GM18868 (cell line): ENCODE measurements at regions not wholly inside any gene's neighbourhood (a gene's known extent, or its start where the extent isn't known, plus 50 kb on each side); places are given as distances from the start of the nearest gene placed in this dataset.

ENCODE experiments used
- ATAC-seq: cut with Tn5 transposase; IDR thresholded peaks from one replicate; pipeline ENCODE4 v1.9.1; 2021; ENCODE audit warnings: mild to moderate bottlenecking, moderate library complexity; ENCODE audit not compliant: unreplicated experiment

GRCh38 chr1:177586429-177586828, 383.4 kb downstream of the SEC16B start:
- no peak for ATAC-seq

GRCh38 chr1:177585302-177586220, 384.3 kb downstream of the SEC16B start:
- ATAC-seq = peak; percentile 82

- ATAC-seq = no peak
These were observed 396.0 kb downstream of the SEC16B start for GRCh38 chr1:177573901-177574300.

GRCh38 chr1:177571485-177572076, 398.3 kb downstream of the SEC16B start:
- no peak for ATAC-seq

DNA sequence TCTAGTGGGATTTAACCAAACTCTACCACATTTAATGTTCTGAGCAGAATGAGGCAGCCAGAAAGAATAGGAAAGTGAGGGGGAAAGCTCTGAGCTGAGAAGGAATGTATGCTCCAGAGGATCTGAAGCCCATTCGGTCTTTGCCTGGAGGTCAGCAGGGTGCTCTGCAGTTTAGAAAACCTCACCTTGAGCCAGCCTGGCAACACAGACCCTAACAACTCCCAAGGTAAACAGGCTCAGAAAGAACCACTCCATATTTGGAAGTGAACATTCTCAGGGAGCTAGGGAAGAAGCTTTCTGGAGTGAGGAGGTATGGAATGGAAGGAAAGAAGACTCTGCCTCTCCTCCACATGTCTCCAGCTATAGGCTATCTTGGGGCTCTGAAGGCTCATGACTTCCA, 398.8 kb downstream of the SEC16B start:
- ATAC-seq = no peak

- ATAC-seq = no peak
These were observed 398.7 kb downstream of the BRINP2 start for GRCh38 chr1:177569476-177569875.

- no peak for ATAC-seq
These were observed 397.9 kb downstream of the BRINP2 start for GRCh38 chr1:177568622-177569021.

- ATAC-seq = peak; percentile 58
These were observed 396.6 kb downstream of the BRINP2 start for GRCh38 chr1:177567393-177567792.

GRCh38 chr1:177566495-177566894, 395.7 kb downstream of the BRINP2 start:
- ATAC-seq = no peak

- ATAC-seq = peak; percentile 90
These were observed 390.7 kb downstream of the BRINP2 start for GRCh38 chr1:177561436-177561835.

DNA sequence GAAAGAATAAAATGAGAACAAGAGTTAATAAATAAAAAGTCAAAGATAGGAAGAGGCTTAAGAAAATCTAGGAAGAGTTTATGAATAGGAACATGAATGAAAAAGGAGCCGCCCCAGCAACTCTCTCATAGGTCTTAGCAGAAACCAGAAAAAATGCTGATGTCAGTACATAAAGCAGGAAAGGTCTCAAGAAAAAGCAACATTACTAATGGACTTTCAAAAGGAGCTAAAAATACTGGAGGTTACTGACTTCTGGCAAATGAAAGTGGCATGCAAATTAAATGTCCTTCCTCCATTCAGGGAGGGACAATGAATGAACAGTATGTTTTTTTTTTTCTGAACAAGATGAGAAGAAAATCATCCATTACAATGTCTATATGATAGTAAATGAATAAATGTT, 387.6 kb downstream of the BRINP2 start:
- no peak for ATAC-seq

- ATAC-seq = no peak
These were observed 385.4 kb downstream of the BRINP2 start for GRCh38 chr1:177556163-177556562.

DNA sequence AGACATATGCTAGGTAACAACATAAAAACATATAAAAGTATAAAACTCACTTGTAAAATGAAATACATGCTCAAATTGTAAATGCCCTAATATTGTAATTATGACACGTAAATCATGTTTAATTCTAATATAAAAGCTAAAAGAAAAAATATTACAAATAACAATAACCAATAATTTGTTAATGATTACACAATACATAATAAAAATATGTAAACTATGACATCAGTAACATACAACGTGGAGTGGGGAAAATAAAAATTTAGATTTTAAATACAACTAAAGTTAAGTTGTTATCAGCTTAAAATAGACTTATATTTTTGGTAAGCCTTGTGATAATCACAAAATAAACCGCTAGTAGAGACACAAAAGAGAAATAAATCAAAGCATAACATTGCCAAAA, 376.4 kb downstream of the BRINP2 start:
- no peak for ATAC-seq

DNA sequence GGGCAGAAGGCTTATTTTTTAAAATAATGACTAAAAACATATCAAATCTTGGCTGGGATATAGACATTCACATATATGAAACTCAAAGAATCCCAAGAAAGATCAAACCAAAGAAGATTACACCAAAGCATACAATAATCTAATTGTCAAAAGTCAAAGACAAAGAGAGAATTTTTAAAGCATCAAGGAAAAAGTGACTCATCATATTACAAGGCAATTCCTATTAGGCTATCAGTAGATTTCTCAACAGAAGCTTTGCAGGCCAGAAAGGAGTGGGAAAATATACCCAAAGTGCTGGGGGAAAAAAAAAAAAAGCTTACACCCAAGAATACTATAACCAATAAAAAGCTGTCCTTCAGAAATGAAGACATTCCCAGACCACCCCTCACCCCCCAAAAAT, 375.6 kb downstream of the BRINP2 start:
- no peak for ATAC-seq

DNA sequence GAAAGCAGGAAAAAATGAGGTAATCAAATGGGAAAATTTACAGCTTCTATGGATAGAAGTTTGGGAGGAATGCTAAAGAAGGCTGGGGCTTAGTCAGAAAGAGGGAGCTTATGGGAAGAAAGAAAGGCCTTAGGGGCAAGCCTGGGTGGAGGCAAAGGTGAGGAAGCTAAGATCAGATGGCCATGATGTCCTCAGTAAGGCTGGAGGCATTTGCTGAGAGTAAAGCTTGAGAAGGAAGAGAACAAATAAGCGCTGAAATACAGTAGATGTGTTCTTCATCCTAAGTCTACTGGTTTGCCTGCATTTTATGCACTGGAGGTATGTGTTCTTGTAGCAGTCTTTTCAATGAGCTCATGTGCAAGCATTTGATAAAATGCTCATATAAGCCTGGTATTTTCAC, 355.4 kb downstream of the BRINP2 start:
- ATAC-seq = no peak

DNA sequence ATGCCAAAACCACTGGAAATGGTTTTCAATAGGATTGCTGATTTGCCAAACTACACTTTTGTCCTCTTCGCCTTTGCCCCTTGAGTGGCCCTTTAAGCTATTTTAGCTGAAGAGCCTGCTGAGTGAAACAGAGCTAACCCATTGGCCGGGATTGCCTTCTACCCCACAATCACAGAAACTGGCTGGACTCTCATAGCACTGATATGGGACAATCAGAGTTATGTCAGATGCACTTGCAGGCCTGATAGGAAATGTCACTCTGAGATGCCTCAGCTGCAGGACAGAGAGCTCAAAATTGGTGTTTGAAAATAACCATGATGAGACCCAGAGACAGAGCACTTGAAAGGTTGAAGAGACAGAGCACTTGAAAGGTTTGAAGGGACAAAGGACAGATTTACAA, 354.4 kb downstream of the BRINP2 start:
- ATAC-seq = no peak

- ATAC-seq = no peak
These were observed 346.8 kb downstream of the BRINP2 start for GRCh38 chr1:177517546-177517945.

- ATAC-seq = no peak
These were observed 343.4 kb downstream of the BRINP2 start for GRCh38 chr1:177514207-177514606.

GRCh38 chr1:177511036-177511435, 340.3 kb downstream of the BRINP2 start:
- ATAC-seq = no peak

GRCh38 chr1:177505905-177506590, 335.3 kb downstream of the BRINP2 start:
- no peak for ATAC-seq

DNA sequence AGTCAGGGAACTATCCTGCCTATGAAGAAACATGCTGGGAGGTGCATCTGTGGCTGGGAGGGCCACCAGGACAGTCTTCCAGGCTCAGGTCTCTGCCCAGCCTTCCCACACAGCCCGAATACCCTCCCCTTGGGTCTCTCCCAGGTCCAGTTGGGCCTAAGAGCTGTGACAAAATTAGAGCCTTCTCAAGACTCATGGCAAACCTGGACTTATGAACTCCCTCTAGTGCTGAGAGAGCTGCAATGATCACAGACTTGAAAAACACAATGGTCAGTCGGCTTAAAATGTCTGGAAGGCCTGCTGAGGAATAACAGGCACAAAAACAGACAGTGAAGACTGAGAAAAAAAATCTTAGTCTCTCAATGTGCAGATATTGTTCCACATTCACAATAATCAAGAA, 325.1 kb downstream of the BRINP2 start:
- no peak for ATAC-seq

DNA sequence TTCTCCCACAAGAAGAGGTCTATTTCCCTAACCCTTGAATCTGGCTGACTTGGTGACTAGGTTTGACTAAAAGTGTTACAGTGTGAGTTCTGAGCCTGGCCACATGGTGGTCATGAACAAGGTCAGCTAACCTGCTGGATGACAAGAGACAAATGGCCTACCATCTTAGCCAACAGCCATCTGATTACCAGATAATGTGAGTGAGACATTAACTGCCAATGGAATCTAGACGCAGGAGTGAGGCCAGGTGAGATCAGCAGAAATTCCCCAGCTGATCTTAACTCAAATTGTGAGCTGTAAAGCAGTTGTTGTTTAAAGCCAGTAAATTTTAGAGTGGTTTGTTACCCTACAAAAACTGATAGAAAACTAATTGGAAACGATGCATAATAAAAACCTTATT, 320.0 kb downstream of the BRINP2 start:
- no peak for ATAC-seq
